SK-N-SH (cell line): ENCODE measurements at regions not wholly inside any gene's neighbourhood (a gene's known extent, or its start where the extent isn't known, plus 50 kb on each side); places are given as distances from the start of the nearest gene placed in this dataset.

ENCODE experiments used
- CTCF ChIA-PET: fragments of 300-600, 350-600 bp; formaldehyde crosslinking; extraction: SDS; loops from one replicate; lab custom pipeline; 2021; lab: Yijun Ruan, JAX
- POLR2A ChIA-PET: fragments of 350-600 bp; sonication (Branson Sonifier 250); formaldehyde crosslinking; extraction: SDS; loops from one replicate; lab custom pipeline; 2020; ENCODE audit warnings: antibody characterized with exemption, inconsistent platforms; lab: Yijun Ruan, JAX
- DNase-seq: peaks from one replicate; pipeline ENCODE4 v3.0.0; 2012
- H2AFZ ChIP-seq: fragments of 200-600 bp; sonication (generic); 2 replicates; pipeline ENCODE4 v1.8.1; 2016; ENCODE audit warnings: antibody characterized with exemption, mild to moderate bottlenecking, low read depth
- H3F3A ChIP-seq: fragments of 200-600 bp; sonication (generic); replicated peaks from 2 replicates; pipeline ENCODE3; 2016; ENCODE audit warnings: antibody characterized with exemption, mild to moderate bottlenecking; ENCODE audit not compliant: insufficient read depth
- H3K27ac ChIP-seq, 2 experiments: fragments of 200-500 bp in 1 of 2; fragments of 200-600 bp in 1 of 2; sonication (Bioruptor generic) in 1 of 2; sonication (generic), shearing (Covaris generic) in 1 of 2; 2 replicates each; pipeline versions ENCODE4 v1.5.1 to v1.6.1; 2014 to 2016; ENCODE audit warnings: low read depth in 2 of 2, inconsistent platforms in 1 of 2, low read length in 1 of 2, mild to moderate bottlenecking in 1 of 2, mixed read lengths in 1 of 2
- H3K27me3 ChIP-seq: fragments of 200-600 bp; sonication (generic), shearing (Covaris generic); 2 replicates; pipeline ENCODE4 v1.6.1; 2016; ENCODE audit warnings: mixed run types; ENCODE audit not compliant: insufficient read depth
- H3K36me3 ChIP-seq, 2 experiments: fragments of 200-500 bp in 1 of 2; fragments of 200-600 bp in 1 of 2; sonication (Bioruptor generic) in 1 of 2; sonication (generic) in 1 of 2; replicated peaks in 1 of 2; 2 replicates each; pipeline versions ENCODE3 to v1.5.1; 2014 to 2016; ENCODE audit warnings: low read length in 1 of 2, mild to moderate bottlenecking in 1 of 2; ENCODE audit not compliant: insufficient read depth in 2 of 2, control insufficient read depth in 1 of 2
- H3K4me1 ChIP-seq, 2 experiments: fragments of 200-500 bp in 1 of 2; fragments of 200-600 bp in 1 of 2; sonication (Bioruptor generic) in 1 of 2; sonication (generic), shearing (Covaris generic) in 1 of 2; 2 replicates each; pipeline versions ENCODE4 v1.5.1 to v1.6.1; 2014 to 2016; ENCODE audit warnings: low read depth in 1 of 2, low read length in 1 of 2, mixed run types in 1 of 2; ENCODE audit not compliant: insufficient read depth in 2 of 2, control insufficient read depth in 1 of 2
- H3K4me2 ChIP-seq: fragments of 200-600 bp; sonication (generic), shearing (Covaris generic); 2 replicates; pipeline ENCODE4 v1.6.1; 2017; ENCODE audit warnings: mixed run types
- H3K4me3 ChIP-seq, 2 experiments: fragments of 200-500 bp in 1 of 2; fragments of 200-600 bp in 1 of 2; sonication (Bioruptor generic) in 1 of 2; sonication (generic), shearing (Covaris generic) in 1 of 2; 2 replicates each; pipeline versions ENCODE4 v1.5.1 to v1.8.1; 2014 to 2016; ENCODE audit warnings: low read depth in 2 of 2, inconsistent platforms in 1 of 2, low read length in 1 of 2, mild to moderate bottlenecking in 1 of 2, mixed read lengths in 1 of 2, moderate library complexity in 1 of 2
- H3K79me2 ChIP-seq: fragments of 200-600 bp; sonication (generic); 2 replicates; pipeline ENCODE4 v1.8.1; 2017; ENCODE audit warnings: mild to moderate bottlenecking; ENCODE audit not compliant: insufficient read depth
- H3K9ac ChIP-seq: fragments of 200-600 bp; sonication (generic); 2 replicates; pipeline ENCODE4 v1.6.1; 2017; ENCODE audit warnings: mixed run types
- H3K9me2 ChIP-seq: fragments of 200-600 bp; sonication (generic); 2 replicates; pipeline ENCODE4 v1.6.1; 2017; ENCODE audit warnings: mixed run types
- H3K9me3 ChIP-seq: fragments of 200-600 bp; sonication (generic); 2 replicates; pipeline ENCODE4 v1.6.1; 2017; ENCODE audit warnings: mixed run types, mild to moderate bottlenecking, moderate library complexity
- H4K20me1 ChIP-seq: fragments of 200-600 bp; sonication (generic); 2 replicates; pipeline ENCODE4 v1.6.1; 2017; ENCODE audit warnings: mild to moderate bottlenecking, mixed run types; ENCODE audit not compliant: insufficient read depth
- CHD2 ChIP-seq: fragments of 150-350 bp; IDR thresholded peaks from 2 replicates; pipeline ENCODE4 v1.6.1; 2018; ENCODE audit warnings: low read length; ENCODE audit not compliant: partially characterized antibody
- CTCF ChIP-seq: fragments of 200-600 bp; sonication (generic); IDR thresholded peaks from 2 replicates; pipeline ENCODE4 v1.6.1; 2017; ENCODE audit warnings: antibody characterized with exemption, mild to moderate bottlenecking, moderate library complexity
- ELF1 ChIP-seq: IDR thresholded peaks from 2 replicates; pipeline ENCODE4 v1.4.0; 2012
- EP300 ChIP-seq, 2 experiments: IDR thresholded peaks; 2 replicates each; pipeline versions ENCODE4 v1.4.0 to v1.6.1; 2012; ENCODE audit warnings: borderline replicate concordance in 1 of 2, low read depth in 1 of 2, low read length in 1 of 2
- FOXJ3 ChIP-seq: sonication (generic); formaldehyde crosslinking; IDR thresholded peaks from 2 replicates; pipeline ENCODE4 v1.5.1; 2020; ENCODE audit warnings: mild to moderate bottlenecking, missing genetic modification reagents
- GABPA ChIP-seq: IDR thresholded peaks from 2 replicates; pipeline ENCODE4 v1.4.0; 2012; ENCODE audit warnings: low read depth, mild to moderate bottlenecking
- MXI1 ChIP-seq: IDR thresholded peaks from 2 replicates; pipeline ENCODE4 v1.6.1; 2012; ENCODE audit warnings: mild to moderate bottlenecking, low read depth, low read length, improper control_type of control experiment
- NFIC ChIP-seq: IDR thresholded peaks from 2 replicates; pipeline ENCODE4 v1.4.0; 2012; ENCODE audit warnings: borderline replicate concordance
- RAD21 ChIP-seq: IDR thresholded peaks from 2 replicates; pipeline ENCODE4 v1.6.1; 2012; ENCODE audit warnings: mild to moderate bottlenecking, low read length
- RCOR1 ChIP-seq: fragments of 150-350 bp; IDR thresholded peaks from 2 replicates; pipeline ENCODE4 v1.6.1; 2017; ENCODE audit warnings: antibody characterized with exemption, low read length
- REST ChIP-seq: IDR thresholded peaks from 2 replicates; pipeline ENCODE4 v1.6.1; 2012; ENCODE audit warnings: mild to moderate bottlenecking, low read depth, low read length, moderate library complexity
- RXRA ChIP-seq: IDR thresholded peaks from 2 replicates; pipeline ENCODE4 v1.4.0; 2012; ENCODE audit warnings: low read depth, mild to moderate bottlenecking, borderline replicate concordance
- SMC3 ChIP-seq: IDR thresholded peaks from 2 replicates; pipeline ENCODE4 v1.6.1; 2012; ENCODE audit warnings: low read depth, low read length, improper control_type of control experiment
- TAF1 ChIP-seq: IDR thresholded peaks from 2 replicates; pipeline ENCODE4 v1.6.1; 2012; ENCODE audit warnings: low read depth, mild to moderate bottlenecking, low read length, moderate library complexity, borderline replicate concordance
- TCF12 ChIP-seq: IDR thresholded peaks from 2 replicates; pipeline ENCODE4 v1.4.0; 2012
- YY1 ChIP-seq: IDR thresholded peaks from 2 replicates; pipeline ENCODE4 v1.4.0; 2012; ENCODE audit warnings: low read depth, mild to moderate bottlenecking
- WGBS: methylation state at CpG from one replicate; pipeline ENCODE4 v1.1.6; 2017; ENCODE audit warnings: low lambda C conversion rate; 5-methylcytosine and 5-hydroxymethylcytosine counted together
- TF ChIP-seq, protein P1 (sequence below): fragments of 150-350 bp; IDR thresholded peaks from 2 replicates; pipeline ENCODE4 v1.6.1; 2017; ENCODE audit warnings: antibody characterized with exemption, low read length, low read depth, borderline replicate concordance

DNA sequence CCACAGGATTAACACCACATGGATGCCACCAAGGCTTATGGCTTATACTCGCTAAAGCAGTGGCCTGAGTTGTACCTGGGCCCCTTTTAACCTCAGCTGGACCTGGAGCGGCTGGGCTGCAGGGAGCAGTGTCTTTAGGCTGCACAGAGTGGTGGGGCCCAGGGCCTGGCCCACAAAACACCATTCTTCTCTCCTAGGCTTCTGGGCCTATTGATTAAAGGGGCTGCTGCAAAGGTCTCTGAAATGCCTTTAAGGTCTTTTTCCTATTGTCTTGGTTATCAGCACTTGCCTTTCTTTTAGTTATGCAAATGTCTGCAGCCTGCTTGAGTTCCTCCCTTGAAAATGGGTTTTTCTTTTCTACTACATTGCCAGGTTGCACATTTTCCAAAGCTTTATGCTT, 973.9 kb upstream of the PRR20A start:
- Histone ChIP-seq H3K27ac (no peak overlapping the region), H4K20me1 (no peaks in the 10 kb centered on the region), H3K36me3 (no peaks in the 10 kb centered on the region), H3K79me2 (no peaks in the 10 kb centered on the region), H3K27me3 (no peaks in the 10 kb centered on the region), H3K4me2 (no peak overlapping the region), H3K4me3 (no peak overlapping the region), H3K9me3 (no peaks in the 10 kb centered on the region), H3K9me2 (no peaks in the 10 kb centered on the region), H3K4me1 (no peaks in the 10 kb centered on the region), H2AFZ (no peak overlapping the region), H3F3A (no peaks in the 10 kb centered on the region), H3K9ac (no peak overlapping the region)
- no peak for DNase-seq
- no peak for TF ChIP-seq MXI1
- TF ChIP-seq TAF1 = no peak
- TF ChIP-seq YY1 = no peak
- TF ChIP-seq RAD21 = no peak
- TF ChIP-seq, protein P1, sequence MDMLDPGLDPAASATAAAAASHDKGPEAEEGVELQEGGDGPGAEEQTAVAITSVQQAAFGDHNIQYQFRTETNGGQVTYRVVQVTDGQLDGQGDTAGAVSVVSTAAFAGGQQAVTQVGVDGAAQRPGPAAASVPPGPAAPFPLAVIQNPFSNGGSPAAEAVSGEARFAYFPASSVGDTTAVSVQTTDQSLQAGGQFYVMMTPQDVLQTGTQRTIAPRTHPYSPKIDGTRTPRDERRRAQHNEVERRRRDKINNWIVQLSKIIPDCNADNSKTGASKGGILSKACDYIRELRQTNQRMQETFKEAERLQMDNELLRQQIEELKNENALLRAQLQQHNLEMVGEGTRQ = no peak
- TF ChIP-seq TCF12 = no peak
- no peak for TF ChIP-seq NFIC
- no peak for TF ChIP-seq REST
- TF ChIP-seq RXRA = no peak
- TF ChIP-seq FOXJ3 (CRISPR knock-in tag) = no peak
- TF ChIP-seq GABPA = no peak
- no peak for TF ChIP-seq ELF1
- ChIA-PET POLR2A (no interaction called here), CTCF (no interaction called here)
- WGBS = 8% methylated on average over 2 of the region's 2 CpGs

- no peak overlapping the region for H3K27ac ChIP-seq
- POLR2A ChIA-PET = no interaction called here
- no peak overlapping the region for H3K4me2 ChIP-seq
- WGBS = 2% methylated on average over 2 of the region's 2 CpGs
- no peak overlapping the region for H2AFZ ChIP-seq
- no peaks in the 10 kb centered on the region for H3K27me3 ChIP-seq
- H3K4me1 ChIP-seq = no peaks in the 10 kb centered on the region
- H4K20me1 ChIP-seq = no peaks in the 10 kb centered on the region
- no peak overlapping the region for H3K4me3 ChIP-seq
- no peaks in the 10 kb centered on the region for H3K79me2 ChIP-seq
- CTCF ChIA-PET = no interaction called here
- no peaks in the 10 kb centered on the region for H3K36me3 ChIP-seq
- H3K9ac ChIP-seq = no peak overlapping the region
- DNase-seq = no peak
- H3K9me2 ChIP-seq = no peaks in the 10 kb centered on the region
- H3F3A ChIP-seq = no peaks in the 10 kb centered on the region
- no peaks in the 10 kb centered on the region for H3K9me3 ChIP-seq
- TF ChIP-seq RCOR1 = no peak
- TF ChIP-seq TCF12 = no peak
- TF ChIP-seq FOXJ3 (CRISPR knock-in tag) = no peak
- no peak for TF ChIP-seq RXRA
- no peak for TF ChIP-seq NFIC
- no peak for TF ChIP-seq CTCF
- TF ChIP-seq, protein P1 = no peak
- no peak for TF ChIP-seq REST
- no peak for TF ChIP-seq RAD21
- TF ChIP-seq EP300 (IDR thresholded peaks at IDR 0.05; ENCODE audit: borderline replicate concordance in 1 of 2, low read depth in 1 of 2, low read length in 1 of 2) = no peak
- TF ChIP-seq CHD2 = no peak
- TF ChIP-seq SMC3 = no peak
These were observed 972.1 kb upstream of the PRR20A start for GRCh38 chr13:56168581-56168980.
